Spleen (tissue), 11 donors: ENCODE measurements at regions not wholly inside any gene's neighbourhood (a gene's known extent, or its start where the extent isn't known, plus 50 kb on each side); places are given as distances from the start of the nearest gene placed in this dataset.

Source experiments
- DNase-seq: peaks from one replicate; pipeline ENCODE4 v3.0.0-alpha.2; 2020
- H3K27ac ChIP-seq, 8 donors: fragments of 200-600 bp; sonication (generic) in 7 of 8; 1 replicate in 4 of 8; 2 replicates in 4 of 8; pipeline versions ENCODE4 v1.5.0 to v1.8.0; 2016 to 2021; ENCODE audit warnings: inconsistent platforms in 4 of 8, mild to moderate bottlenecking in 4 of 8, moderate library complexity in 1 of 8
- H3K27me3 ChIP-seq, 7 donors: fragments of 200-600 bp; sonication (generic) in 6 of 7; replicated peaks in 1 of 7; 1 replicate in 4 of 7; 2 replicates in 3 of 7; pipeline versions ENCODE4 v1.5.0 to v1.8.0; 2016 to 2021; ENCODE audit warnings: inconsistent platforms in 3 of 7, mild to moderate bottlenecking in 1 of 7
- H3K36me3 ChIP-seq, 6 donors: fragments of 200-600 bp; sonication (generic) in 5 of 6; 1 replicate in 4 of 6; 2 replicates in 2 of 6; pipeline versions ENCODE4 v1.5.0 to v1.8.0; 2016 to 2021; ENCODE audit warnings: inconsistent platforms in 2 of 6
- H3K4me1 ChIP-seq, 6 donors: fragments of 200-600 bp; sonication (generic) in 5 of 6; 1 replicate in 3 of 6; 2 replicates in 3 of 6; pipeline versions ENCODE4 v1.5.0 to v1.8.0; 2016 to 2021; ENCODE audit warnings: inconsistent platforms in 3 of 6
- H3K4me3 ChIP-seq, 8 donors: fragments of 200-600 bp; sonication (generic) in 7 of 8; 1 replicate in 4 of 8; 2 replicates in 4 of 8; pipeline versions ENCODE4 v1.5.0 to v1.8.0; 2016 to 2021; ENCODE audit warnings: inconsistent platforms in 4 of 8, mild to moderate bottlenecking in 4 of 8, moderate library complexity in 2 of 8
- H3K9me3 ChIP-seq, 8 donors: fragments of 200-600 bp; sonication (generic) in 7 of 8; 1 replicate in 4 of 8; 2 replicates in 4 of 8; pipeline versions ENCODE4 v1.5.0 to v1.8.0; 2016 to 2021; ENCODE audit warnings: inconsistent platforms in 4 of 8
- CTCF ChIP-seq, 11 experiments: fragments of 200-600 bp in 7 of 11; fragments of 450-650 bp in 4 of 11; sonication (generic) in 4 of 11; IDR thresholded peaks in 8 of 11; conservative IDR thresholded peaks in 3 of 11; 1 replicate in 7 of 11; 2 replicates in 4 of 11; pipeline versions ENCODE4 v1.4.0 to v1.8.0; 2016 to 2021; ENCODE audit warnings: antibody characterized with exemption in 11 of 11, inconsistent platforms in 4 of 11, mild to moderate bottlenecking in 1 of 11
- POLR2A ChIP-seq, 3 donors: fragments of 450-650 bp; IDR thresholded peaks; one replicate each; pipeline ENCODE4 v1.5.1; 2017; ENCODE audit warnings: antibody characterized with exemption in 3 of 3, mild to moderate bottlenecking in 1 of 3
- POLR2AphosphoS5 ChIP-seq, 3 donors: sonication (generic); formaldehyde crosslinking; IDR thresholded peaks; one replicate each; pipeline ENCODE4 v1.5.1; 2017; ENCODE audit warnings: antibody characterized with exemption in 3 of 3
- WGBS, 5 donors: extraction: QIAGEN DNeasy Blood & Tissue Kit in 3 of 5; methylation state at CpG; one replicate each; pipeline versions ENCODE4 v1.1.5 to v1.1.7; 2013 to 2018; 5-methylcytosine and 5-hydroxymethylcytosine counted together
- intact Hi-C: fragments of 100-400 bp; cut with DNase I; formaldehyde crosslinking; loops from one replicate; pipeline ENCODE4 v1.15.0; 2023; ENCODE audit warnings: low total_unique reads
- donor health status: healthy with polysubstance abuse.
- donor health status: DM: no; HTN: no; CAD: no; lungs with moderate emphysema.
- donor health status: DM: no; HTN: no; CAD: no.
- donor health status: Bipolar disorder and iron deficiency.
- donor health status: healthy.
- donor health status: DM: no; HTN: no; CAD: no.
- donor health status: DM: yes; HTN: yes; CAD: no.

- Histone ChIP-seq H3K36me3 (no peaks in the 10 kb centered on the region), H3K27me3 (no peaks in the 10 kb centered on the region), H3K4me3 (no peak overlapping the region), H3K27ac (no peak overlapping the region), H3K4me1 (peaks cover 0 to 27% (median 10%) of the 10 kb centered on the region in 6 donors), H3K9me3 (no peaks in the 10 kb centered on the region)
- 80 to 91% (median 84%) methylated on average over 24 to 26 of the region's 26 CpGs for WGBS, 5 donors
- DNase-seq: no peak
- TF ChIP-seq POLR2A (IDR thresholded peaks at IDR 0.05) (no peak), POLR2AphosphoS5 (IDR thresholded peaks at IDR 0.05) (no peak), CTCF (IDR thresholded peaks at IDR 0.05 in 8 of 11, conservative IDR thresholded peaks at IDR 0.05 in 3 of 11) (no peak)
- intact Hi-C loops: loop anchor here (5.0 kb wide), 1 partner anchor 125 kb away; no protein-coding TSS in a partner anchor
These were observed 60.8 kb downstream of the TMEM235 start for GRCh38 chr17:78291944-78292910.

GRCh38 chr17:78290721-78291120 is 59.3 kb downstream of the TMEM235 start:
- 85 to 96% (median 92%) methylated on average over 7 of the region's 7 CpGs for WGBS, 5 donors
- intact Hi-C loops: loop anchor here (5.0 kb wide), 1 partner anchor 127 kb away; no protein-coding TSS in a partner anchor
- TF ChIP-seq CTCF (IDR thresholded peaks at IDR 0.05 in 8 of 11, conservative IDR thresholded peaks at IDR 0.05 in 3 of 11) (no peak), POLR2A (IDR thresholded peaks at IDR 0.05) (no peak), POLR2AphosphoS5 (IDR thresholded peaks at IDR 0.05) (no peak)

More at GRCh38 chr17:78290721-78291120, 59.3 kb downstream of the TMEM235 start:
- Histone ChIP-seq H3K4me3 (no peak overlapping the region), H3K36me3 (no peaks in the 10 kb centered on the region), H3K27ac (no peak overlapping the region), H3K4me1 (peaks cover 0 to 27% (median 10%) of the 10 kb centered on the region in 6 donors), H3K27me3 (no peaks in the 10 kb centered on the region), H3K9me3 (no peaks in the 10 kb centered on the region)
- no peak for DNase-seq
